ENCODE measurements at regions not wholly inside any gene's neighbourhood (a gene's known extent, or its start where the extent isn't known, plus 50 kb on each side); places are given as distances from the start of the nearest gene placed in this dataset.

DNA sequence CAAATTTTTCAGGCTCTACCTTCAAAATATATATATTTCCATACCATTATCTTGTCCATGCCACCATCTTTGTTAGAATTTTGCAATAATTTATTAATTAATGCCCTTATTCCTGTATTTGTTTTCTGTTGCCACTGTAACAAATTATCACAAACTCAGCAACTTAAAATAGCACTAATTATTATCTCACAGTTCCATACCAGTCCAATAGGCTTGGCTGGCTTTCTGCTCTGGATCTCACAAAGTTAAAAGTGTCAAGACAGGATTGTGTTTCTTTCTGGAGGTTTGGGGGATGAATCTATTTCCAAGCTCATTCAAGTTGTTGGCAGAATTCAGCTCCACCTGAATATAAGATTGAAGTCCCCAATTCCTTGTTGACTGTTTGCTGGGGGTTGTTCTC, 58.6 kb upstream of the SLC38A4 start:
- DNase-seq (ENCODE audit: low read depth), result no peak
- in situ Hi-C loops (cut with HindIII; ENCODE audit: low sequenced_read_pairs), result no loop called here
- H3K4me3 ChIP-seq (ENCODE audit: low read depth, low read length), result no peak overlapping the region
- TF ChIP-seq, protein P1, sequence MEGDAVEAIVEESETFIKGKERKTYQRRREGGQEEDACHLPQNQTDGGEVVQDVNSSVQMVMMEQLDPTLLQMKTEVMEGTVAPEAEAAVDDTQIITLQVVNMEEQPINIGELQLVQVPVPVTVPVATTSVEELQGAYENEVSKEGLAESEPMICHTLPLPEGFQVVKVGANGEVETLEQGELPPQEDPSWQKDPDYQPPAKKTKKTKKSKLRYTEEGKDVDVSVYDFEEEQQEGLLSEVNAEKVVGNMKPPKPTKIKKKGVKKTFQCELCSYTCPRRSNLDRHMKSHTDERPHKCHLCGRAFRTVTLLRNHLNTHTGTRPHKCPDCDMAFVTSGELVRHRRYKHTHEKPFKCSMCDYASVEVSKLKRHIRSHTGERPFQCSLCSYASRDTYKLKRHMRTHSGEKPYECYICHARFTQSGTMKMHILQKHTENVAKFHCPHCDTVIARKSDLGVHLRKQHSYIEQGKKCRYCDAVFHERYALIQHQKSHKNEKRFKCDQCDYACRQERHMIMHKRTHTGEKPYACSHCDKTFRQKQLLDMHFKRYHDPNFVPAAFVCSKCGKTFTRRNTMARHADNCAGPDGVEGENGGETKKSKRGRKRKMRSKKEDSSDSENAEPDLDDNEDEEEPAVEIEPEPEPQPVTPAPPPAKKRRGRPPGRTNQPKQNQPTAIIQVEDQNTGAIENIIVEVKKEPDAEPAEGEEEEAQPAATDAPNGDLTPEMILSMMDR (IDR thresholded peaks at IDR 0.05; ENCODE audit: low read depth, low read length, missing control alignments), result no peak

DNA sequence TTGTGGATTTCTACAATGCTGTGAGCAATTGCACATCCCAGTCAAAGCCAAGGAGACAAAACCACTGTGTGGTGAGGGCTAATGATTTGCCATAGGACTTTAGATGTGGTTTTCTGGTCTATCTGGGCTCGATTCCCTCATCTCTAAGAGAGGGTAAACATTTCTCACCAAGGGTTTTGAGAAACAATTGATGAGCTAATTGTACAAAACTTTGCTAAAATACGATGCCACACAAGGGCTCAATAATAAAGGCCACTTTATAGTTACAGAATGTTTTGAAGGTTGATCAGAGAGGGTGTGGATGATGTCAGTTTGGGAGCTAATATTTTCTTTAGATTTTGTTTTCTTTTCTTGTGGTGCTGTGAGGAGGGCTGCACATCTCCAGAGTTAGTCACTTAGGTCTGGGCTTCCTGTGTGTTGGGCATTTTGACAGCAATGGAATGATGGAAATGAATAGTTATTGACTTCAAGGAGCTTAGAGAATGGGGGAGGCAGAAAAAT, 60.8 kb upstream of the SLC38A4 start:
- no peak overlapping the region for H3K4me3 ChIP-seq (ENCODE audit: low read depth, low read length)
- TF ChIP-seq, protein P1 (IDR thresholded peaks at IDR 0.05; ENCODE audit: low read depth, low read length, missing control alignments), result no peak
- in situ Hi-C loops (cut with HindIII; ENCODE audit: low sequenced_read_pairs), result no loop called here
- DNase-seq (ENCODE audit: low read depth), result peak; percentile 86

DNA sequence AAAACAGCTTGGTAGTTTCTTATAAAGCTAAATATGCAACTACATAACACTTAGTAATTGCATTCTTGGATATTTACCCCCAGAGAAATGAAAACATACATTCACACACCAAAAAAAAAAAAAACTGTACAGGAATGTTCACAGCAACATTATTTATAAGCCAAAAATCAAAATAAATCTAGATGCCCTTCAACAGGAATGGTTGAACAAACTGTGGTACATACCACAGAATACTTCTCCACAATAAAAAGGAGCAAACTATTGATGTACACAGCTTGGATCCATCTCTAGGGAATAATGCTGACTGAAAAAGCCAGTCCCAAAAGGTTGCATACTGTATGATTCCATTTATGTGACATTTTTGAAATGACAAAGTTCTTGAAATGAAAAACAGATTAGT, 62.1 kb upstream of the SLC38A4 start:
- TF ChIP-seq, protein P1 (IDR thresholded peaks at IDR 0.05; ENCODE audit: low read depth, low read length, missing control alignments), result no peak
- in situ Hi-C loops (cut with HindIII; ENCODE audit: low sequenced_read_pairs), result no loop called here
- DNase-seq (ENCODE audit: low read depth), result no peak
- H3K4me3 ChIP-seq (ENCODE audit: low read depth, low read length), result no peak overlapping the region

DNA sequence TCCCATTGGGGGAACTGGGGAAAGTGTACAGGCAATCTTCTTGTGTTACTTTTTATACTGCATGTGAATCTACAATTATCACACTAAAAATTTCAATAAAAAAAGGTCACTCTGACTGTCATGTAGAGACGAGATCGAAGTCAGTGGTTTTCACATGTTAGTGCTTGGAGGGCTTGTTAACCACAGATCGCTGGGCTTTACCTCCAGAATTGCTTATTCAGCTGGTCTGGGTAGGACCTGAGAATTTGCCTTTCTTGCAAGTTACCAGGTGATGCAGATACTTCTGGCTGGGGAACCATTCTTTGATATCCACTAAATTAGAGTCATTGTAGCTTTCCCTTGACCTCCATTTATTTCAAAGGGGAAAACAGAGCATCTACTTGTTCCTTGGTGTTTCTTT, 62.8 kb upstream of the SLC38A4 start:
- in situ Hi-C loops (cut with HindIII; ENCODE audit: low sequenced_read_pairs), result no loop called here
- no peak for DNase-seq (ENCODE audit: low read depth)
- TF ChIP-seq, protein P1 (IDR thresholded peaks at IDR 0.05; ENCODE audit: low read depth, low read length, missing control alignments), result no peak
- no peak overlapping the region for H3K4me3 ChIP-seq (ENCODE audit: low read depth, low read length)

DNA sequence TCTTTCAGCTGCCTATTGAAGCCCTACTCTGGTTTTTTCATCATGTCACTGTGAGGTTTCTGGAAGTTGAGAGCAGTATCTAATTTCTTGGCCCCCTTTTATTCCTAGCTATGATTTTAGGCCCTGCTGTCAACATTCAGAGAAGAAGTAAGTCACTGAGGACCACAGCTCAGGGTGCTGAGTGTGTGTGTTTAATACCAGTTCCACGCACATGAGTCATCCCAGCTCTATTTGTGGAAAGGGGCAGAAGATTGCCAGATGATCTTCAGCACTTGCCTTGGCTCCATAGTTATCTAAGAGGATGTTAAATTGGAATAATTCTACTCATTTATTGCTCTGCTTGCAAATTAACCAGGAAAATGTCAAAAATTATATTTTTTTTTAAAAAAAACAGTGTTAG, 65.5 kb upstream of the SLC38A4 start:
- no peak overlapping the region for H3K4me3 ChIP-seq (ENCODE audit: low read depth, low read length)
- no peak for DNase-seq (ENCODE audit: low read depth)
- TF ChIP-seq, protein P1 (IDR thresholded peaks at IDR 0.05; ENCODE audit: low read depth, low read length, missing control alignments), result no peak
- in situ Hi-C loops (cut with HindIII; ENCODE audit: low sequenced_read_pairs), result no loop called here

DNA sequence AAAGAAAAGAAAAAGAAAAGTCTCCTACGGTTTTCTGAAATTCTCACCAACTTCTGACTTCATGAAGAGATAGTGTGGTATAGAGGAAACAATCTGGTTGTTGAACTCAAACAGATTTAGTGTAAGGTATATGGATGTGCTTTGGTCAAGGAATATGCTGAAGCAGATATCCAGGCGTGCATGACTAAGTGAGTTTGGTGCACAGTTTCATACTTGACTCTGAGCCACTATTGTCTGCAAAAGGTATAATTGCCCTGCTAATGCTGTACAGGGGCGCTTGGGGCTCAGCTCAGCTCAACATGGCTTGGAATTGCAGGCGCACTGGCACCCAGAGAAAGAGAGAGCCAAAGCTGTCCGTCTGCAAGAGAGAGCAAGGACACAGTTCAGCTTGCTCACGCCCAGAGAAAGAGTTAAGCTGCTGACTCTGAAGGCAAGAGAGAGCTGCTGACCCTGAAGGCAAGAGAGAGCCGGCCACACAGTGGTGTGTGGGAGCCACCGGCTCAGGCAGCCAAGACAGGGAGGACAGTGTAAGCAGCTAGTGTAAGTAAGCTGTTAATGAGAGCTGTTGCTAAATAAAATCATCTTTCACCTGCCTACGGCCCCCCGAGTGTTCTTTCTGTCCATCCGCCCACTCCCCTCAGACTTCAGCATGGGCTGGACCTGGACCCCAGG, 66.4 kb upstream of the SLC38A4 start:
- no peak for DNase-seq (ENCODE audit: low read depth)
- in situ Hi-C loops (cut with HindIII; ENCODE audit: low sequenced_read_pairs), result no loop called here
- TF ChIP-seq, protein P1 (IDR thresholded peaks at IDR 0.05; ENCODE audit: low read depth, low read length, missing control alignments), result no peak
- H3K4me3 ChIP-seq (ENCODE audit: low read depth, low read length), result no peak overlapping the region
